ENCODE measurements at regions not wholly inside any gene's neighbourhood (a gene's known extent, or its start where the extent isn't known, plus 50 kb on each side); places are given as distances from the start of the nearest gene placed in this dataset.

DNA sequence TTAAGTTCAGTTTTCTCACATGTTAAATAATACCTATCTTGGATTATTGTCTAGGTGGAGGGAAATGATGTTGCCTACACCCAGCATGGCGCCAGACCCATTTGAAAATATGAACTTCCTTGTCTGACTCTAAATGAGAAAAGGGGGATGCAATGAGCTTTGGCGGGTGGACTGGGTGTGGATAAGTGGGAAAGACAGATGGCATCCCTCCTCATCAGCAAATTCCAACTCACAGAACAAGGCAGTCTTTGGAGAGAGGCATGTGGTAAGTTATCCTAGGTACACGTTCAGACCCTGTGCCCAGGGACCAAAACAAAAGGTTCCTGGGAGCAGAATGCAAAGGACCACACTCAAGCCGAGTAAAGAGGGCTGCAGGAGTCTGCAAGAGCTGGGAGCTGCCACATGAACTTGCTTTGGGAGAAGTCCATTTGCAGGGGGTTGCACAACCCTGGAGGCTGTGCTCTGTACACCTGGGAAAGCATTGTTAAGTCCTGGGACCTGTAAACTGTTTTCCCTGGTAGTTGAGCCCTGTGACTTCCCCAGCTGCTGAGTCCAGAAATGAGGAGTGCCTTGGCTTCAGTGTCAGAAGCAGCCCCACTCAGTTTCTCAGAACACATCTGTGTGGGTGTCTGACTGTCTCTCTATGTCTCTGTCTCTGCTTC lies 102.3 kb upstream of the TPM1 start:
- no peak for DNase-seq (ENCODE audit: low read depth, low spot score)
- no peak overlapping the region for H3K4me3 ChIP-seq (ENCODE audit: low read length)

GRCh38 chr15:62940755-62941361 lies 101.7 kb upstream of the TPM1 start:
- no peak overlapping the region for H3K4me3 ChIP-seq (ENCODE audit: low read length)
- DNase-seq (ENCODE audit: low read depth, low spot score), result no peak

DNA sequence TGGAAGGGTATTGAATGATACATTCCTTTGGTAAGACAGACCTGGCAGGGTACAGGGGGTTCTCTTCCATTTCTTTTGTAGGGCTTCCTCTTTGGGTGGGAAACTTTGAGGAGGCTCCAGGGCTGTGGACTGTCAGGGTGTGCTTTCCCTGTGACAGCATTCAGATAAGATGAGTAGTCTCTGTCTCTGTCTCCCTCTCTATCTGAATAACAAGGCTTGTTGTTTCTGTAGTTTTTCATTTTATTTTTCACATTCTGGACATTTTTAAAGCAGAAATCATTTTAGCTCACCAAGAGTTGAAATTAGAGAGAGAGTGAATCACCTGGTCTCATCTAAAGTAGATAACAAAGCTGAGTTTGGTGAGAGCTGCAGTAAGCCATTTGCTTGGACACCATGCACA lies 100.8 kb upstream of the TPM1 start:
- no peak overlapping the region for H3K4me3 ChIP-seq (ENCODE audit: low read length)
- no peak for DNase-seq (ENCODE audit: low read depth, low spot score)

GRCh38 chr15:62942428-62942827 lies 100.1 kb upstream of the TPM1 start:
- no peak overlapping the region for H3K4me3 ChIP-seq (ENCODE audit: low read length)
- no peak for DNase-seq (ENCODE audit: low read depth, low spot score)

GRCh38 chr15:62945063-62945462 lies 97.5 kb upstream of the TPM1 start:
- H3K4me3 ChIP-seq (ENCODE audit: low read length), result no peak overlapping the region
- no peak for DNase-seq (ENCODE audit: low read depth, low spot score)

- DNase-seq (ENCODE audit: low read depth, low spot score), result no peak
- no peak overlapping the region for H3K4me3 ChIP-seq (ENCODE audit: low read length)
These were observed 96.8 kb upstream of the TPM1 start for GRCh38 chr15:62945760-62946159.

DNA sequence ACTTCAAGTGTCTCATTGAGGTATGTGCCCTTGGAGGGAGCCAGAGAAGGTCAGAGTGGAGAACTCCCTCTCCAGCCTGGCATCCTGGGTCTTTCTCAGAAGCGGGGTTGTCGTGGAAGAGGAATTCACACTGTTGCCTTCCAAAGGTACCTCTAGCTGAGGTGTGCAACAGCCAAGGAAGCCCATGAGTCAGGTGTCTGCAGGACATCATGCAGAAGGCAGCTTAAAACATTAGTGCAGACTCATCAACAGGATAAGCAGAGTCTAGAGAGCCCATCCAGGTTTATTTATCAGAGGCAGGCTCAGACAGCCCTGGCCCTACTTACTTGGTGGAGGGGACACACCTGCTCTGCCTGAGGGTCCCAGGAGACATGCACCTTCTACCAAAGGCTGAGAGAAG lies 95.6 kb upstream of the TPM1 start:
- no peak for DNase-seq (ENCODE audit: low read depth, low spot score)
- no peak overlapping the region for H3K4me3 ChIP-seq (ENCODE audit: low read length)

GRCh38 chr15:62950462-62950931 lies 92.0 kb upstream of the TPM1 start:
- H3K4me3 ChIP-seq (ENCODE audit: low read length), result no peak overlapping the region
- DNase-seq (ENCODE audit: low read depth, low spot score), result no peak

GRCh38 chr15:62951481-62951880 lies 91.1 kb upstream of the TPM1 start:
- H3K4me3 ChIP-seq (ENCODE audit: low read length), result no peak overlapping the region
- no peak for DNase-seq (ENCODE audit: low read depth, low spot score)

GRCh38 chr15:62953021-62953420 lies 89.5 kb upstream of the TPM1 start:
- H3K4me3 ChIP-seq (ENCODE audit: low read length), result no peak overlapping the region
- no peak for DNase-seq (ENCODE audit: low read depth, low spot score)

GRCh38 chr15:62953496-62954045 lies 89.0 kb upstream of the TPM1 start:
- no peak for DNase-seq (ENCODE audit: low read depth, low spot score)
- H3K4me3 ChIP-seq (ENCODE audit: low read length), result no peak overlapping the region

DNA sequence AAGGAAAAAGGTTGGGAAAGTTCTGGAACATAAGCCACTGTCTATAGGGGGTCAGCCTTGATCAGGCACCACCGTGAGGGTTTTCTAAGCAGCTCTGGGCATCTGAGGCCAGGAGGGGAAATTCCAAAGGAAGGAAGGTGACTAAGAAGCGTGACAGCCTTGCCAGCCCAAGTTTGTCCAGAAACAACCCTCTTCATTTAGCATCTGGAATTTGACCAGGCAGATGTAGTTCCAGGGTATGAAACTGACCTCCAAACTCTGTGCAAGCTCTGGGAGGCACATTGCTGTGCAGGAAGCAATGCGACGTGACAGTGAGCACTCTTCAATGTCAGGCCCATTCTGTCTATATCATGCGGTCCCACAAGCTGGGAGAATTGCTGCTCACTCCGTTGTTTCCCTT lies 85.4 kb upstream of the TPM1 start:
- DNase-seq (ENCODE audit: low read depth, low spot score), result no peak
- no peak overlapping the region for H3K4me3 ChIP-seq (ENCODE audit: low read length)

GRCh38 chr15:62958528-62959363 lies 83.8 kb upstream of the TPM1 start:
- no peak overlapping the region for H3K4me3 ChIP-seq (ENCODE audit: low read length)
- no peak for DNase-seq (ENCODE audit: low read depth, low spot score)

GRCh38 chr15:62961134-62961533 lies 81.4 kb upstream of the TPM1 start:
- no peak for DNase-seq (ENCODE audit: low read depth, low spot score)
- no peak overlapping the region for H3K4me3 ChIP-seq (ENCODE audit: low read length)

DNA sequence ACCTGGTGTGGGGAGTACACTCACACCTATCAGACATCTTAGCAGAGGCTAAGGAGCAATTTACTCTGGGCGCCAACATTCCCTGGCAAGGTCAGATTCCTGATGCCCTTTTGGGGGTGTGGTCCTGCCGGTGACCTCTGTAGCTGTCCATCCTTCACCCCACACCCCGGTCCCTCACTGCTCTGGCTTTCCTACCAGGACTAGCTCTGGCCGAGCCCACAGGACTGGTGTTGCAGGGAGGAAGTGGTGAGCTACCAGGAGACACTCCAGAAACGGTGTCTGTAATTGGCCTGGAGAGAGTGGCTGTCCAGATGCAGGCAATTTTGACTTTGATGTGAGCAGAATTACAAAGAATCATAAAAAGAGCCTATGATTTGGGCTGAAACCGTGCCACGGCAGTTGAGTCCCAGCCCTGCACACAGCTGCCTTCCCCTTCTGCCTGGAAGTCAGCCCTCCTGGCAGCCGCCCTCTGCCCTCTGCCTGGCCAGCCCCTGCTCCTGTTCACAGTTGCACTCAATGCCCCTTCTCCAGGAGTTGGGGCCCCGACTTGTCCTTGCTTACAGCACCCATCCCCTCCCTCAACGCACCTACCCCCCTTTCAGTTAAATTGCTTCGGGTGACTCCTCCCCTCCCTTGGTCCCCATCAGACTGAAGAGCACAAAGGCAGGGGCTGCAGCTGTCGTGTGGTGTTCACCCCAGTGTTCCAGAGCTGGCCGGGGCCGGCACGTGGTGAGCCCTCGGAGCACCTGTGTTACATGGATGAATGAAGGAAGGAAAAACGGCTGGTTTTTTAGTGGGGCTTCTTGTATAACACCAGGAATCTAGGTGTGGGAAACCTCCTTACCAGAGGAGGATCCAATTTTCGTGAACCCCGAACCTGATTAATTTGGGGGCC lies 80.2 kb upstream of the TPM1 start:
- DNase-seq (ENCODE audit: low read depth, low spot score), result no peak
- H3K4me3 ChIP-seq (ENCODE audit: low read length), result no peak overlapping the region

DNA sequence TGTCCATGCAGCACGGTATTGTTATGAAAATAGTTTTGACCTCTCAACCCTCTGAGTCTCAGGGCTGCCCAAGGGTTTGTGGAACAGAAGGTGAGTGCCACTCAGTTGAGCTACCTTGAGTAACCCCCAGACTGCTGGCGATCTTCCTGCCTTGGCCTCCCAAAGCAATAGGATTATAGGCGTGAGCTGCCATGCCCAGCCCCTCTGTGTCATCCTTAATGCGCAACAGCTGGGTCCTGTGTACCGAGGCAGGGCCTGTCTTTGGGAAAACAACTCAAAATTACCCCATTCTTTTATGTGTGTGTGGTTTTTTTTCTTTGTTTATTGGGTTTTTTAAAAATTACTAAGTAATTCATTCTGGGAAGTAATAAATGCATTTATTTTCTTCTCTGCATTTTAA lies 78.3 kb upstream of the TPM1 start:
- DNase-seq (ENCODE audit: low read depth, low spot score), result no peak
- no peak overlapping the region for H3K4me3 ChIP-seq (ENCODE audit: low read length)

DNA sequence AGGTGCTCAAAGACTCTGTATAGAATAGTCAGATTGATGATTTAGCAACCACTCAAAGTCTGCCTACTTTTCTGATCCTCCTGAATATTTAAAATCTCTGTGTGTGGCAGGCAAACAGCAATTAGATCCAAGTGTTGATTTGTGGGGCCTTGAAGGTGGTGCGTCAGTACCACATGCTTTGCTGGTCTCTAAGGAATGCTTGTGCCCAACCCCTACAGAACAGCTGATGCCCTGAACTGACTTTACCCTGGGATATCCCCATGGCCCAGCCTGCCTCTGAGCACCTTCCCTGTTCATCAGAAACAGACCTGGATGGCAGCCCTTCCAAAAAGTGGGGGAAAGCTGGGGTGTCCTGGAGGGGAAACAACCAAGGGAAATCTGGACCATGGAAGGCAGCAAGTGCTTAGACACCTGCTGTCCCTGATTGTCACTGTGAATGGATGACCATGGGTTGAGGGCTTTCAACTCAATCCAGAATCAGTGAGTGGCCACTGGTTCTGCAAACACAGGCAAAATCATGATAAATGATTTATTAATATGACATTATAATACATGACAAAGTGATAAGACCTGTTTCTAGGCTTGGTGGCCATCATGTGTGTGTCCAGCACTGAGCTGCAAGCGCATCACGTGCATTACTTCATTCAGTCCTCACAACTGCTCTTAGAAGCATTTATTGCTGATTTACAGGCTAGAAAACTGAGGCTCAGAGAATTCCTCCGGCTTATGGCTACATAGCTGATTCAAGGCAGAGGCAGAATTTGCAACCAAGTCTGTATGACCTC lies 76.1 kb upstream of the TPM1 start:
- DNase-seq (ENCODE audit: low read depth, low spot score), result no peak

GRCh38 chr15:62968699-62969098 lies 73.8 kb upstream of the TPM1 start:
- H3K4me3 ChIP-seq (ENCODE audit: low read length), result no peak overlapping the region
- DNase-seq (ENCODE audit: low read depth, low spot score), result no peak

More for the DNA sequence above, 76.1 kb upstream of the TPM1 start:
- H3K4me3 ChIP-seq (ENCODE audit: low read length), result no peak overlapping the region
